ENCODE measurements at regions not wholly inside any gene's neighbourhood (a gene's known extent, or its start where the extent isn't known, plus 50 kb on each side); places are given as distances from the start of the nearest gene placed in this dataset.

- no peak overlapping the region for H2AFZ ChIP-seq (ENCODE audit: control insufficient read depth, low read depth, low read length)
- ATAC-seq (no peak), FAIRE-seq (no peak), DNase-seq (ENCODE audit: low read depth, low spot score) (no peak)
- ChIA-PET POLR2A (no interaction called here), CTCF (interaction anchor here (1.6 kb wide), 1 partner anchor 10 kb away, joined by 3 read pairs; no protein-coding TSS in a partner anchor), SMC1A (ENCODE audit: uncharacterized antibody, unreplicated experiment) (interaction anchor here (0.9 to 1.5 kb wide), 3 partner anchors 10 to 16 kb away, joined by 3 to 5 read pairs (median 3); no protein-coding TSS in a partner anchor), RAD21 (ENCODE audit: unreplicated experiment) (no interaction called here)
- no peaks in the 10 kb centered on the region for H3K4me1 ChIP-seq (ENCODE audit: control insufficient read depth, insufficient read depth, low read length)
- intact Hi-C loops (cut with micrococcal nuclease; ENCODE audit: unreplicated experiment): no loop called here
- TF ChIP-seq SMC3 (IDR thresholded peaks at IDR 0.05; ENCODE audit: borderline replicate concordance, low read length) (no peak), TCF7 (IDR thresholded peaks at IDR 0.05; ENCODE audit: borderline replicate concordance) (no peak), CHD4 (IDR thresholded peaks at IDR 0.05) (no peak), ZNF24 (IDR thresholded peaks at IDR 0.05) (no peak), GATAD2B (conservative IDR thresholded peaks at IDR 0.05; ENCODE audit: low read depth) (no peak), CTCF (IDR thresholded peaks at IDR 0.05 in 2 of 3, conservative IDR thresholded peaks at IDR 0.05 in 1 of 3; ENCODE audit: control insufficient read depth in 2 of 3, extremely low read depth in 1 of 3, insufficient read depth in 1 of 3, low read depth in 3 of 3, low read length in 3 of 3) (no peak), PKNOX1 (IDR thresholded peaks at IDR 0.05) (no peak), SMAD1 (IDR thresholded peaks at IDR 0.05; ENCODE audit: low read depth, partially characterized antibody) (no peak), KDM1A (IDR thresholded peaks at IDR 0.05; ENCODE audit: borderline replicate concordance) (no peak)
- no peak overlapping the region for H3K27ac ChIP-seq (ENCODE audit: control insufficient read depth, insufficient read depth)
- no peak overlapping the region for H3K4me2 ChIP-seq (ENCODE audit: control insufficient read depth, insufficient read depth)
- 8% methylated on average over 1 of the region's 1 CpG for WGBS (ENCODE audit: insufficient coverage, insufficient replicate concordance, low lambda C conversion rate, missing lambda C conversion rate)
- H3K27me3 ChIP-seq (replicated peaks in 1 of 2; ENCODE audit: control insufficient read depth in 2 of 2, insufficient read depth in 2 of 2, low read length in 1 of 2): 0 out of 4 replicates have a peak, but pooled peaks cover 0 to 3% of the 10 kb centered on the region in 2 experiments
- no peak overlapping the region for H3K4me3 ChIP-seq
- H4K20me1 ChIP-seq (ENCODE audit: control insufficient read depth, insufficient read depth): no peaks in the 10 kb centered on the region
- no peaks in the 10 kb centered on the region for H3K79me2 ChIP-seq (ENCODE audit: control insufficient read depth, insufficient read depth, low read length)
- BruUV-seq (replicated peaks): no TSS peak
- in situ Hi-C loops (cut with MboI): no loop called here
- H3K36me3 ChIP-seq (ENCODE audit: control insufficient read depth in 2 of 2, insufficient read depth in 2 of 2, low read length in 1 of 2): no peaks in the 10 kb centered on the region
- no peaks in the 10 kb centered on the region for H3K9me3 ChIP-seq (replicated peaks; ENCODE audit: control insufficient read depth, insufficient read depth, low read length)
- H3K9ac ChIP-seq (ENCODE audit: control insufficient read depth, insufficient read depth, low read length): no peak overlapping the region
These were observed 109.6 kb upstream of the NHSL1 start for GRCh38 chr6:138608896-138609295.

Data from GM12878 (cell line).